ENCODE measurements at regions not wholly inside any gene's neighbourhood (a gene's known extent, or its start where the extent isn't known, plus 50 kb on each side); places are given as distances from the start of the nearest gene placed in this dataset.
"Not testable (repeated sequence)": the region's sequence is repeated elsewhere in the genome, so short reads cannot be mapped to it uniquely, and the experiment has no call there.

DNA sequence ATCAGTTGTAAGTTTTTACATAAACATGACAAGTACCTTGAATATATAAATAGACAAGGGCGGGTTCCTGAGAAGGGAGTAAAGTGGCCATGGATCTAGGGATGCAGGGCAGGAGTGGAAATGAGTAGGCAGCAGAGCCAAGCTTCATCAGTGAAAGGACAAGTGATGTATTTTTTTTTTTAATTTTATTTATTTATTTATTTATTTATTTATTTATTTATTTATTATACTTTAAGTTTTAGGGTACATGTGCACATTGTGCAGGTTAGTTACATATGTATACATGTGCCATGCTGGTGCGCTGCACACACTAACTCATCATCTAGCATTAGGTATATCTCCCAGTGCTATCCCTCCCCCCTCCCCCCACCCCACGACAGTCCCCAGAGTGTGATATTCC is 428.3 kb downstream of the CCSER2 start:
- TF ChIP-seq, protein P1, sequence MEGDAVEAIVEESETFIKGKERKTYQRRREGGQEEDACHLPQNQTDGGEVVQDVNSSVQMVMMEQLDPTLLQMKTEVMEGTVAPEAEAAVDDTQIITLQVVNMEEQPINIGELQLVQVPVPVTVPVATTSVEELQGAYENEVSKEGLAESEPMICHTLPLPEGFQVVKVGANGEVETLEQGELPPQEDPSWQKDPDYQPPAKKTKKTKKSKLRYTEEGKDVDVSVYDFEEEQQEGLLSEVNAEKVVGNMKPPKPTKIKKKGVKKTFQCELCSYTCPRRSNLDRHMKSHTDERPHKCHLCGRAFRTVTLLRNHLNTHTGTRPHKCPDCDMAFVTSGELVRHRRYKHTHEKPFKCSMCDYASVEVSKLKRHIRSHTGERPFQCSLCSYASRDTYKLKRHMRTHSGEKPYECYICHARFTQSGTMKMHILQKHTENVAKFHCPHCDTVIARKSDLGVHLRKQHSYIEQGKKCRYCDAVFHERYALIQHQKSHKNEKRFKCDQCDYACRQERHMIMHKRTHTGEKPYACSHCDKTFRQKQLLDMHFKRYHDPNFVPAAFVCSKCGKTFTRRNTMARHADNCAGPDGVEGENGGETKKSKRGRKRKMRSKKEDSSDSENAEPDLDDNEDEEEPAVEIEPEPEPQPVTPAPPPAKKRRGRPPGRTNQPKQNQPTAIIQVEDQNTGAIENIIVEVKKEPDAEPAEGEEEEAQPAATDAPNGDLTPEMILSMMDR (conservative IDR thresholded peaks at IDR 0.05; ENCODE audit: low read depth, low read length) = not testable (repeated sequence)
- TF ChIP-seq EZH2 (IDR thresholded peaks at IDR 0.05; ENCODE audit: borderline replicate concordance, low read depth, low read length, poor library complexity, severe bottlenecking) = not testable (repeated sequence)
